ENCODE measurements at regions not wholly inside any gene's neighbourhood (a gene's known extent, or its start where the extent isn't known, plus 50 kb on each side); places are given as distances from the start of the nearest gene placed in this dataset.
A peak's percentile ranks its signal among the peaks of the same experiment; 100 is the strongest.

DNA sequence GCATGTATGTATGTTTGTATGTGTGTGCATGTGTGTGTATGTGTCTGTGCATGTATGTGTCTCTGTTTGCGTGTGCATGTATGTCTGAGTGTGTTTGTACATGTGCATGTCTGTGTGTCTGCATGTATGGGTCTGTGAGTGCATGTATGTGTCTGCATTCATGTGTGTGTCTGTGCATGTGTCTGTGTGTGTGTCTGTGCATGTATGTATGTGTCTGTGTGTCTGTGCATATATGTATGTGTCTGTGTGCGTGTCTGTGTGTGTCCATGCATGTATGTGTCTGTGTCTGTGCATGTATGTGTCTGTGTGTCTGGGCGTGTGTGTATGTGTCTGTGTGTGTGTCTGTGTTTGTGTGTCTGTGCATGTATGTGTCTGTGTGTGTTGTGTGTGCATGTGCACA is 49.9 kb upstream of the DIP2C start:
- WGBS (ENCODE audit: low lambda C conversion rate), result 30% methylated on average over 3 of the region's 3 CpGs

More for the DNA sequence above, 49.9 kb upstream of the DIP2C start:
- Histone ChIP-seq H4K20me1 (ENCODE audit: insufficient read depth, low read length) (no peaks in the 10 kb centered on the region), H3K27me3 (ENCODE audit: control insufficient read depth in 1 of 2, insufficient read depth in 2 of 2, low read length in 2 of 2) (peaks cover 0 to 4% of the 10 kb centered on the region in 2 experiments; a peak in 1 of 5 replicates), H3K4me1 (ENCODE audit: insufficient read depth, low read length) (no peaks in the 10 kb centered on the region; the same call in 1 of the 2 replicates), H2AFZ (ENCODE audit: low read length) (no peak overlapping the region), H3K9me3 (ENCODE audit: low read length) (no peaks in the 10 kb centered on the region), H3K79me2 (ENCODE audit: insufficient read depth, low read length) (no peaks in the 10 kb centered on the region), H3K36me3 (replicated peaks in 1 of 2; ENCODE audit: control insufficient read depth in 1 of 2, insufficient read depth in 2 of 2, low read length in 2 of 2) (no peaks in the 10 kb centered on the region), H3K4me3 (replicated peaks in 1 of 3; ENCODE audit: insufficient read depth in 1 of 3, low read depth in 2 of 3, low read length in 3 of 3) (no peak overlapping the region), H3K9ac (ENCODE audit: insufficient read depth, low read depth, low read length) (no peak overlapping the region), H3K4me2 (ENCODE audit: low read depth, low read length) (no peak overlapping the region), H3K27ac (ENCODE audit: extremely low read length, insufficient read depth, low read length) (no peak overlapping the region)
- CTCF ChIA-PET (ENCODE audit: low intra/inter-chr PET ratio, low total read pairs), result no interaction called here
- FAIRE-seq, result no peak
- no peak for DNase-seq (ENCODE audit: low spot score)
- intact Hi-C loops (cut with micrococcal nuclease; ENCODE audit: unreplicated experiment), result no loop called here
- POLR2A ChIA-PET, result no interaction called here
- ATAC-seq, result no peak
- BruUV-seq (replicated peaks), result no TSS peak
- in situ Hi-C loops (cut with HindIII; ENCODE audit: extremely low pct_ligation_motif_present, low pct_unique_long_range_greater_than_20kb), result no loop called here
- TF ChIP-seq SOX6 (IDR thresholded peaks at IDR 0.05), result 0 out of 2 replicates have a peak, but pooled peaks have one; percentile 53
- TF ChIP-seq SOX6 (CRISPR knock-in tag; IDR thresholded peaks at IDR 0.05), result no peak
- TF ChIP-seq FOXA1 (IDR thresholded peaks at IDR 0.05), result peak; percentile 33; the same call in 1 of the 2 replicates
- TF ChIP-seq FOXA1 (CRISPR knock-in tag; IDR thresholded peaks at IDR 0.05), result no peak
- 0 out of 2 replicates have a peak, but pooled peaks have one; percentile 33 for TF ChIP-seq SP1 (IDR thresholded peaks at IDR 0.05)
- TF ChIP-seq SP1 (CRISPR knock-in tag; IDR thresholded peaks at IDR 0.05), result no peak
- no peak for TF ChIP-seq SMAD3 (CRISPR knock-in tag; IDR thresholded peaks at IDR 0.05)
- TF ChIP-seq MNT (IDR thresholded peaks at IDR 0.05), result peak; percentile 90; the same call in 1 of the 2 replicates
- no peak for TF ChIP-seq DMAP1 (CRISPR knock-in tag; IDR thresholded peaks at IDR 0.05)
- no peak for TF ChIP-seq HOXA7 (CRISPR knock-in tag; IDR thresholded peaks at IDR 0.05)
- TF ChIP-seq ZNF207 (IDR thresholded peaks at IDR 0.05; ENCODE audit: borderline replicate concordance), result 0 out of 2 replicates have a peak, but pooled peaks have one; percentile 51
- peak; percentile 50; the same call in 1 of the 2 replicates for TF ChIP-seq ATM (IDR thresholded peaks at IDR 0.05; ENCODE audit: borderline replicate concordance)
- TF ChIP-seq SRSF9 (IDR thresholded peaks at IDR 0.05; ENCODE audit: borderline replicate concordance, insufficient read depth, low read depth, low read length, poor library complexity, severe bottlenecking), result no peak
